Inferior parietal cortex (tissue), 1 donor: ENCODE measurements at regions not wholly inside any gene's neighbourhood (a gene's known extent, or its start where the extent isn't known, plus 50 kb on each side); places are given as distances from the start of the nearest gene placed in this dataset.

ENCODE experiments used
- DNase-seq: peaks from one replicate; pipeline ENCODE4 v3.0.0-alpha.2; 2016; ENCODE audit errors: extremely low spot score

GRCh38 chr3:6097021-6097420 is 763.9 kb upstream of the GRM7 start:
- no peak for DNase-seq

DNA sequence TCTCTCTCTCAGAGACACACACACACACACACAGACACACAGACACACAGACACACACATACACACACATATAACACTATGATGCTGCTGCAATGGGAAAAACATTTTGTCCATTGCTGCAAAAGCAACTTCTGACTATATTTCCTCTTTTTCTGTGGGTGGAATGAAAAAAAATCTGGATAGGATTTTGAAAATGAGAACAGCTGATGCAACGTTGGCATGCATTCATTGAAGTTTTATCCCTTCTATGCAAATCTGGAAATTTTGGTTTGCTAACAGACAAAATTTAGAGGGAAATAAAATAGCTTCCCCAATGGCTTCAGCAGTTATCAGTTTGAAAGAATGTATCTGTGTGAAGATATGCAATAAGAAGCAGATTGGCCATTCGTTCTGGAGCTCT is 763.4 kb upstream of the GRM7 start:
- peak; percentile 30 for DNase-seq

DNA sequence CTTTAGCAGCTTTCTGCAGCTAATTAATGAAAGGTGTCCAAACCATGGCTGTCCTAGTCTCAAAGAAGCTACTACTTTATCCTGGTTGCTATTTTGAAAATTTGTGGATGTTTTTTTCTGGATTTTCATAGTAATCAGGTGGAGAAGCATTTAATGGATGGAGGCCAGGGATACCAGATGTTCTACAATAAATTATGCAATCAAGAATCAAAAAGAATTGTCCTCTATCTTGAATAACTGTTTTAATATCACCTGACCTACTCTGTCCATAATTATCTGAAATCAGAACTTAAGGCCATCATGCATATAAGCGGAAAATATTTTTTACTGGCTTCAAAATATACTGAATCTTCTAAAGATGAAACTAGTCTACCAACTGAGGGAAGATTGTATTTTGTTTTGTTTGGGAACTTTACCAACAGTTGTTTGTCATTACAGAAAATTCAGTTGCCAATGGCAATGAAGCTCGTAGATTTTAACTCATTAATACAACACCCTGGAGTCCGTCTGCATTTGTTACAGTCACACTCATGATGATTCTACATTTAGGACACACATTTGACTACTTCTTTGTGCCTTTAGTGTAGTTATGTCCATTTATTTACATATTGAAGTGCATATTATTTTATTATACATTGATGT is 762.3 kb upstream of the GRM7 start:
- no peak for DNase-seq

GRCh38 chr3:6099458-6100075 is 761.3 kb upstream of the GRM7 start:
- DNase-seq, result peak; percentile 40

- DNase-seq, result no peak
These were observed 755.7 kb upstream of the GRM7 start for GRCh38 chr3:6105187-6105586.

DNA sequence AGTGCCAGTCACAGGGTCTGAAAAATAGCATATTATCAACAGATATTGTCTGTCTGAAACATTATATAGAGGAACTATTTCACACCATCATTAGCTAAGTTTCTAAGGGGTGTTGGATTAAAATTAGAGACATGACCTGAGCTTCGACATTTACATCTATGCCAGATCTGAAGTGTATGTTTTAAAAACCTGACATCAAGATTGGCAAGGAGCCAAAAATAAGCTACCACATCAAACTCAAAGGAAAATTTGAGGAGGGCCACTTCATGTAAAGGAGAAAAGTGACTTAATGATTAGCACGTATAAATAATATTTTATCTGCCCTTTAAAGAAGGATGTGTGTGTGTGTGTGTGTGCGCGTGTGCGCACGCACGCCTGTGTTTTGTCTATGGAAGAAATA is 752.0 kb upstream of the GRM7 start:
- DNase-seq, result no peak

DNA sequence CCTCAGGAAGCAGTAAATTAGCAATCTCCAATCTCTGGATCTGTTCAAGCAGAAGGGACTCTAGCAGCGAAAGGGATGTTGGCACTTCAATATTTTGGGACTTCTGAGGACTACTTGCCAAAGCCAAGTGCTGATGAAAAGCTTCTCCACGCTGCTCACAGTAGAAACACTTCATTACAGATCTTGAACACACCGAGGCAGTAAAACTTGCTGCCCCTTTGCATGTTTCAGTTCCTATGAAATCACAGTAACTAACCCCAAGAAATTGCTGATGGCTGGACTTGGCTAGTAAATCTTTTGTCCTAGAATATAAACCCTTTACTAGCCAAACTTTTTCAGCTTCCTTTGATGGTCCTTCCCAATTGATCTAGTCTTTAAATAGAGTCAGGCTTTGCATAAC is 750.5 kb upstream of the GRM7 start:
- DNase-seq, result no peak

GRCh38 chr3:6112546-6112945 is 748.4 kb upstream of the GRM7 start:
- DNase-seq, result no peak

DNA sequence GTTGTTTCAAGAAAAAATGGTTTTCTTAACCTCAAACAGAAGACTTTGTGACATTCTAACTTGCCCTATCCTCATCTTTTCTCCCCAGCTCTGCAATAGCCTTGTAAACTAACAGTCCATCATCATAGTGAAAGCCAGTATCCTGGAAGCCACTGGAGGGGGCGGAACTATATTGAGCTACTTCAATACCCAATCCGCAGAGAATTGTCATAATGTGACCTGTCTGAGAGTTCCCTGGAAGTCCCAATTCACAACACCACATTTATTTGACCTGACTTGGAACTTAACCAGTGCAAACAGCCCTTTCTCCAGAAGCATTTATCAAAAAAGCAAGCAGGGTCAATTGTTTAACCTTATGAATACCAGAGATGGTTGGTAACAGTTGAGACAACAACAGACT is 747.6 kb upstream of the GRM7 start:
- no peak for DNase-seq

GRCh38 chr3:6119367-6119766 is 741.5 kb upstream of the GRM7 start:
- no peak for DNase-seq

GRCh38 chr3:6120786-6121185 is 740.1 kb upstream of the GRM7 start:
- DNase-seq, result no peak

GRCh38 chr3:6124875-6125274 is 736.0 kb upstream of the GRM7 start:
- no peak for DNase-seq

GRCh38 chr3:6125520-6125919 is 735.4 kb upstream of the GRM7 start:
- no peak for DNase-seq

GRCh38 chr3:6132684-6133432 is 728.1 kb upstream of the GRM7 start:
- no peak for DNase-seq

DNA sequence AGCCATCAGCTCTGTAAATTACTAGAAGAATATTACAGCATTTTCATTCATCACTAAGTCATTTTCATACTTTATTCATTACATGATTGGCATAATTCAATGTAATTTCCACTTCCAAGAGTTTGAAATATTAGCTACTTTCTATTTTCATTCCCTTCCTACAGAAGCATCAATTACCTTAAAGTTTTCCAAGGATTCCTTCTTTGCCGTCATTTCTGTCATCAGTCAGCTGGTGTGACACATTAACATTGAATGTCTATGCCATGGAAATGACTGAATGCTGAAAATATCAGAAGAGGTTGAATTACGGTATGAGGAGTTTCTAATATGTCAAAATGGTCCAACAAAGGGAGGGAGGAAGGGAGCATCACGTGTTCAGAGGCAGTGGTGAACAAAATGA is 718.2 kb upstream of the GRM7 start:
- no peak for DNase-seq

DNA sequence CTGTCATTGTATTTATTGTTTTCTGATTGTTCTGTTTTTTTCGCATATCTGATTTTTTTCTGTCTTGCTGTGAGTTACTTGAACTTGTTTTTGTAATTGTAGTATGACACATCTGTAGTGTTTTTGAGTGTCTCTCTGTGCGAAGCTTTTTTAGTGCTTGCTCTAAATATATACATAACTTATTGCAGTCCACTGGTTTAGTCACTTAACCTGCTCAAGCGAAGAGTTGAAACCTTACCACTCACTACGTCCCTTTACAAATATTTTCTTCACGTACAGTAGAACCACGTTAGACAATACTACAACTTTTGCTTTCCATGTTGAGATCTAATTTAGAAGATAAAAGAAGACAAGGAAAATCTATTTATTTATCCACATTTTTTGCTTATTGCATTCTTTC is 713.0 kb upstream of the GRM7 start:
- DNase-seq, result no peak

GRCh38 chr3:6155650-6156338 is 705.1 kb upstream of the GRM7 start:
- no peak for DNase-seq

DNA sequence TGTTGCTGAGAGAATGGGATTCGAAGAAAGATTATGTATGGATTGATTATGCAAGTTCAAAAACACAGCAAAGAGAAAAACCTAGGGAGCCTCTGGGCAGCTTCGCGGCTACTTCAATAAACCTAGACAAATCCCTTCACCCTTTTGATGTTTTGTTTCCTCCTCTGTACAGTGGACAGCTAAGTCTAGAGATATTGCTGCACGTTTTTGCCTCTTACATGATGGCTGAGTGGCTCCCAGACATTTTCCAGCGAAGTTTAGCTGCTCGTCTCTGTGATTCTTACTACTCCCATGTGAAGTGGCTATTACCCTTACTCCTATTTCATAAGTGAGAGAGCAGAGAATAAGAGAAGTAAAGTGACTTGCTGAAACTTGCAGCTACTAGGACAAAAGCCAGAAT is 695.0 kb upstream of the GRM7 start:
- DNase-seq, result no peak

- DNase-seq, result no peak
These were observed 692.7 kb upstream of the GRM7 start for GRCh38 chr3:6168256-6168655.

- DNase-seq, result no peak
These were observed 687.9 kb upstream of the GRM7 start for GRCh38 chr3:6172871-6173642.

DNA sequence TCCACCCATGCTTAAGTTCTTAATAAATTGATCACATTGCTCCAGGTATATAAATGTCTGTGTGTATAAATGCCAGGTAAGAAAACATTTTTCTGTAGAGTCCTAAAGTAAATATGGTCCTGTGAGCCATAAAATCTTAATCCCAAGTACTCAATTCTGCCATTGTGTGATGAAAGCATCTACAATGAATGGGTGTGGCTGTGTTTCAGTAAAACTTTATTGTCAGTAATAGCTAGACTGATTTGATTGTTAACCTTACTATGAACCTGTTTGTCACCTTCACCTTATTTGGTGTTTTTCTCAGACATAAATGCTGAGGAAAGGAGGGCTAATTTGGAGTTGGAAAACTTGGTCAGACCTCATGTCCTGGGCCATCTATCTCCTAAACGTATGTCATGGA is 683.5 kb upstream of the GRM7 start:
- DNase-seq, result no peak

DNA sequence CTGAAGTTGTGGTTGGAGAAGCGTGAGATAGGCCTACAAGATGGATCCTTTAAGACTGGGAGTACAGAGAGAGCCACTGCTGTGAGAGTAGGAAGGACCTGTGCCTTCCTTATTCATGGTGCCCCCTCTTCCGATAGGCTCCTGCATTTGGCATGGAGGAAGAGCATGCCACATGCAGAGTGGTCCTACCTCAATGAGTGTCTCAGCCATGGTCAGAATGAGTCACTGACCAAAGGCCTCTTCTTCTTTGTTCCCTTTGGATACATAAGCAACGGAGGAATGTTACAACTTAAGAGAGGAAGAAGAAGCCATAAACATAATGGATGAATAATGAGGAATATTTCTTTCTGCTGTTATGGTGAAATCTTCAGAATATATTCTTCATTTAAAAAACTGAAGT is 681.2 kb upstream of the GRM7 start:
- DNase-seq, result no peak
